ENCODE measurements at regions not wholly inside any gene's neighbourhood (a gene's known extent, or its start where the extent isn't known, plus 50 kb on each side); places are given as distances from the start of the nearest gene placed in this dataset.

GRCh38 chr3:84536916-84537315 lies 421.9 kb upstream of the CADM2 start:
- no peaks in the 10 kb centered on the region for H3K4me1 Mint-ChIP-seq
- no peak overlapping the region for H3K27ac Mint-ChIP-seq
- Histone ChIP-seq H3K27me3 (ENCODE audit: insufficient read depth, low read length, poor library complexity, severe bottlenecking) (no peaks in the 10 kb centered on the region), H3K36me3 (ENCODE audit: insufficient read depth, low read length) (no peaks in the 10 kb centered on the region), H3K4me1 (ENCODE audit: insufficient read depth, low read length) (no peaks in the 10 kb centered on the region), H3K9me3 (ENCODE audit: low read length) (no peaks in the 10 kb centered on the region), H3K4me3 (ENCODE audit: low read length) (no peak overlapping the region), H3K27ac (ENCODE audit: low read depth, low read length) (no peak overlapping the region)
- POLR2A ChIA-PET: no interaction called here
- peaks cover 14 to 38% (median 27%) of the 10 kb centered on the region in 5 donors for H3K9me3 Mint-ChIP-seq
- H3K4me3 Mint-ChIP-seq: no peak overlapping the region
- CTCF ChIA-PET: no interaction called here
- no peak for DNase-seq
- no peaks in the 10 kb centered on the region for H3K27me3 Mint-ChIP-seq
- H3K36me3 Mint-ChIP-seq: no peaks in the 10 kb centered on the region

- Histone ChIP-seq H3K4me1 (ENCODE audit: insufficient read depth, low read length) (no peaks in the 10 kb centered on the region), H3K36me3 (ENCODE audit: insufficient read depth, low read length) (no peaks in the 10 kb centered on the region), H3K4me3 (ENCODE audit: low read length) (no peak overlapping the region), H3K9me3 (ENCODE audit: low read length) (no peaks in the 10 kb centered on the region), H3K27me3 (ENCODE audit: insufficient read depth, low read length, poor library complexity, severe bottlenecking) (no peaks in the 10 kb centered on the region), H3K27ac (ENCODE audit: low read depth, low read length) (no peak overlapping the region)
- H3K4me3 Mint-ChIP-seq: no peak overlapping the region
- peaks cover 7 to 33% (median 26%) of the 10 kb centered on the region in 5 donors for H3K9me3 Mint-ChIP-seq
- POLR2A ChIA-PET: no interaction called here
- H3K27ac Mint-ChIP-seq: peak overlapping the region in 1 of 8 donors; percentile 4
- CTCF ChIA-PET: no interaction called here
- H3K36me3 Mint-ChIP-seq: no peaks in the 10 kb centered on the region
- no peaks in the 10 kb centered on the region for H3K27me3 Mint-ChIP-seq
- H3K4me1 Mint-ChIP-seq: no peaks in the 10 kb centered on the region
- no peak for DNase-seq
Measured at GRCh38 chr3:84538597-84538996, 420.2 kb upstream of the CADM2 start.

- Histone ChIP-seq H3K36me3 (ENCODE audit: insufficient read depth, low read length) (no peaks in the 10 kb centered on the region), H3K27me3 (ENCODE audit: insufficient read depth, low read length, poor library complexity, severe bottlenecking) (no peaks in the 10 kb centered on the region), H3K4me3 (ENCODE audit: low read length) (no peak overlapping the region), H3K4me1 (ENCODE audit: insufficient read depth, low read length) (no peaks in the 10 kb centered on the region), H3K9me3 (ENCODE audit: low read length) (no peaks in the 10 kb centered on the region), H3K27ac (ENCODE audit: low read depth, low read length) (no peak overlapping the region)
- no peaks in the 10 kb centered on the region for H3K36me3 Mint-ChIP-seq
- peaks cover 11 to 26% (median 21%) of the 10 kb centered on the region in 5 donors for H3K9me3 Mint-ChIP-seq
- ChIA-PET POLR2A (no interaction called here), CTCF (no interaction called here)
- H3K4me1 Mint-ChIP-seq: no peaks in the 10 kb centered on the region
- no peaks in the 10 kb centered on the region for H3K27me3 Mint-ChIP-seq
- H3K4me3 Mint-ChIP-seq: no peak overlapping the region
- DNase-seq: no peak
- no peak overlapping the region for H3K27ac Mint-ChIP-seq
Measured at GRCh38 chr3:84547207-84547606, 411.6 kb upstream of the CADM2 start.

DNA sequence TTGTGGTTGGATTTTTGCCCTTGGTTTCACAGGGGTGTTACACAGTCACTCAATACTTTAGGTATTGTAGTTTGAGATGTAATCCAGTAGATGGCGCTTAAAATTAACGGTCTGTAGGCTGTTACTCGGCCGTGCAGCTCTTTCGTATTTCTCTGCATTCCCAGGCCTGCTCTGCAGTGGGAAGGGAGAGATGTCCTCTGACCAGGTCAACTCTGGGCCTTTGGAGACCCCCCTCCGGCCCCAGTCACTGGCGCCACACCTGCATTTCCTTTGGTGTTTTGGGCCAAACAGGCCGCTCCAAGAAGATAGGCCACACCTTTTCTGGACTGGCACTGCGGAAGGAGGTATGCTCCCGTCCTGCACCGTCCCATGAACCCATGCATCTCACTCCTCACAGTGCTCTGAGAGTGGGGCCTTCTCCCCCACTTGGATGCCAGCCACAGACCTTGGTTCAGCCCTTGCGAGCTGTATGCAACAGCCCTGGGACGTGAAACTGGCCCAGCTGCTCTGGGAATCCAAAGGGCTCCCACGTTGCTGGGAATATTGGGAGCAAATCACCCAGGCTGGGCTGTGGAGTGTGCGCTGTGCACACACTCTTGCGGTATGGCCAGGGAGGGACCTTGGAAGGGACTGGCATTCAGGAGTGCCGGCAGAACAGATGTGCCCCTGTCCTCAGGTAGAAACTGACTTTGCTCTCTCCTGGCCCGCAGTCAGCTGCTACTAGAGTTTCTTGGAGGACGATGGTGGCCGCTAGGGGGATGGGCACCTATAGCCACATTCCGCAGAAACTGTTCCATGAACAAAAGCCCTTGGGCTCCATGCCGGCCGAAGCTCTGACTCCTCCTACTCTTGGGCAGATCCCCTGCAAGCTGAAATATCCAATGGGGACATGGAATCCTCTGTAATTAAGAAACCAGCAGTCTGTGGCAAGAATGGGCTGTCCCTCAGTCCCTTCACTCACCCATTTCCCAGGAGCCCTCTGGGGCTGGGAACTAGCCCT lies 410.5 kb upstream of the CADM2 start:
- Histone ChIP-seq H3K36me3 (ENCODE audit: insufficient read depth, low read length) (no peaks in the 10 kb centered on the region), H3K4me3 (ENCODE audit: low read length) (no peak overlapping the region), H3K27ac (ENCODE audit: low read depth, low read length) (no peak overlapping the region), H3K4me1 (ENCODE audit: insufficient read depth, low read length) (no peaks in the 10 kb centered on the region), H3K27me3 (ENCODE audit: insufficient read depth, low read length, poor library complexity, severe bottlenecking) (no peaks in the 10 kb centered on the region), H3K9me3 (ENCODE audit: low read length) (no peaks in the 10 kb centered on the region)
- Mint-ChIP-seq H3K36me3 (no peaks in the 10 kb centered on the region), H3K4me1 (no peaks in the 10 kb centered on the region), H3K9me3 (peaks cover 11 to 32% (median 21%) of the 10 kb centered on the region in 5 donors), H3K4me3 (no peak overlapping the region), H3K27me3 (no peaks in the 10 kb centered on the region), H3K27ac (peak overlapping the region in 1 of 8 donors; percentile 50)
- ChIA-PET CTCF (no interaction called here), POLR2A (no interaction called here)
- peak in 1 of 5 donors; percentile 34 for DNase-seq

DNA sequence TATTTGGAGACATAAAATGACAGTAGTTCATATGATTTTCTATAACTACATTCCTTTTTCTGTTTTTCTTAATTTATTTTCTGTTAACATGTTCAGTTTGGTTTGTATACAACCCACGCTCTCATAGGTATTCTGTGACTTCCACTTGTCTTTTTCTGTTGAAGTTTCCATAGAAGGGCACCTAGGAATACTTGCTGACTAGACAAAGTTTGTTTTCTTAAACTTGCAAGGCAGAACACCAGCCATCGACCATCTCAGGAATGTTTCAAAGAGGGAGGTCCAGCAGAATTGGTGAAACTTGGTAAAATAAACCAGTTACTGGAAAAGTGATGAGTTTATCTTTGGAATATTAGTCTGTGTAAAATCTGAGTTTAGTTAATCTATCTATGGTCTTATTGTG lies 403.2 kb upstream of the CADM2 start:
- H3K36me3 Mint-ChIP-seq: no peaks in the 10 kb centered on the region

GRCh38 chr3:84566256-84566655 lies 392.5 kb upstream of the CADM2 start:
- H3K4me3 ChIP-seq (ENCODE audit: low read length): no peak overlapping the region
- ChIA-PET CTCF (no interaction called here), POLR2A (no interaction called here)
- Mint-ChIP-seq H3K27ac (peak overlapping the region in 1 of 8 donors; percentile 32), H3K9me3 (peaks cover 0 to 16% (median 5%) of the 10 kb centered on the region in 5 donors), H3K27me3 (no peaks in the 10 kb centered on the region), H3K4me1 (no peaks in the 10 kb centered on the region), H3K36me3 (no peaks in the 10 kb centered on the region), H3K4me3 (no peak overlapping the region)
- no peaks in the 10 kb centered on the region for H3K9me3 ChIP-seq (ENCODE audit: low read length)
- H3K27me3 ChIP-seq (ENCODE audit: insufficient read depth, low read length, poor library complexity, severe bottlenecking): no peaks in the 10 kb centered on the region
- no peak for DNase-seq
- no peaks in the 10 kb centered on the region for H3K36me3 ChIP-seq (ENCODE audit: insufficient read depth, low read length)
- no peak overlapping the region for H3K27ac ChIP-seq (ENCODE audit: low read depth, low read length)
- H3K4me1 ChIP-seq (ENCODE audit: insufficient read depth, low read length): no peaks in the 10 kb centered on the region

More for the DNA sequence above, 403.2 kb upstream of the CADM2 start:
- H3K4me1 Mint-ChIP-seq: no peaks in the 10 kb centered on the region
- peaks cover 4 to 22% (median 6%) of the 10 kb centered on the region in 5 donors for H3K9me3 Mint-ChIP-seq
- Histone ChIP-seq H3K9me3 (ENCODE audit: low read length) (no peaks in the 10 kb centered on the region), H3K27ac (ENCODE audit: low read depth, low read length) (no peak overlapping the region), H3K27me3 (ENCODE audit: insufficient read depth, low read length, poor library complexity, severe bottlenecking) (no peaks in the 10 kb centered on the region), H3K4me3 (ENCODE audit: low read length) (no peak overlapping the region), H3K4me1 (ENCODE audit: insufficient read depth, low read length) (no peaks in the 10 kb centered on the region), H3K36me3 (ENCODE audit: insufficient read depth, low read length) (no peaks in the 10 kb centered on the region)
- no peak for DNase-seq
- no peaks in the 10 kb centered on the region for H3K27me3 Mint-ChIP-seq
- no peak overlapping the region for H3K27ac Mint-ChIP-seq
- H3K4me3 Mint-ChIP-seq: no peak overlapping the region
- ChIA-PET POLR2A (no interaction called here), CTCF (no interaction called here)

GRCh38 chr3:84567796-84568195 lies 391.0 kb upstream of the CADM2 start:
- Histone ChIP-seq H3K9me3 (ENCODE audit: low read length) (no peaks in the 10 kb centered on the region), H3K36me3 (ENCODE audit: insufficient read depth, low read length) (no peaks in the 10 kb centered on the region), H3K4me1 (ENCODE audit: insufficient read depth, low read length) (no peaks in the 10 kb centered on the region), H3K27me3 (ENCODE audit: insufficient read depth, low read length, poor library complexity, severe bottlenecking) (no peaks in the 10 kb centered on the region), H3K27ac (ENCODE audit: low read depth, low read length) (no peak overlapping the region), H3K4me3 (ENCODE audit: low read length) (no peak overlapping the region)
- Mint-ChIP-seq H3K36me3 (no peaks in the 10 kb centered on the region), H3K27ac (no peak overlapping the region), H3K4me3 (no peak overlapping the region), H3K4me1 (no peaks in the 10 kb centered on the region), H3K27me3 (no peaks in the 10 kb centered on the region), H3K9me3 (peaks cover 2 to 25% (median 7%) of the 10 kb centered on the region in 5 donors)
- DNase-seq: no peak
- CTCF ChIA-PET: interaction anchor here (1.3 kb wide), 1 partner anchor 47 kb away, joined by 3 read pairs; no protein-coding TSS in a partner anchor
- POLR2A ChIA-PET: no interaction called here

- Mint-ChIP-seq H3K9me3 (peaks cover 13 to 43% (median 21%) of the 10 kb centered on the region in 5 donors), H3K36me3 (no peaks in the 10 kb centered on the region), H3K4me1 (no peaks in the 10 kb centered on the region), H3K4me3 (no peak overlapping the region), H3K27me3 (no peaks in the 10 kb centered on the region), H3K27ac (no peak overlapping the region)
- H3K4me1 ChIP-seq (ENCODE audit: insufficient read depth, low read length): no peaks in the 10 kb centered on the region
- ChIA-PET POLR2A (no interaction called here), CTCF (no interaction called here)
- no peak overlapping the region for H3K4me3 ChIP-seq (ENCODE audit: low read length)
- no peaks in the 10 kb centered on the region for H3K36me3 ChIP-seq (ENCODE audit: insufficient read depth, low read length)
- no peaks in the 10 kb centered on the region for H3K9me3 ChIP-seq (ENCODE audit: low read length)
- no peak overlapping the region for H3K27ac ChIP-seq (ENCODE audit: low read depth, low read length)
- no peaks in the 10 kb centered on the region for H3K27me3 ChIP-seq (ENCODE audit: insufficient read depth, low read length, poor library complexity, severe bottlenecking)
- no peak for DNase-seq
Measured at GRCh38 chr3:84573962-84574361, 384.8 kb upstream of the CADM2 start.

All from CD8-positive, alpha-beta memory T cell (primary cell).